ENCODE measurements at regions not wholly inside any gene's neighbourhood (a gene's known extent, or its start where the extent isn't known, plus 50 kb on each side); places are given as distances from the start of the nearest gene placed in this dataset.

- no peaks in the 10 kb centered on the region for H3K27me3 ChIP-seq (ENCODE audit: control insufficient read depth in 3 of 3, insufficient read depth in 3 of 3, low read length in 3 of 3)
- H3K4me1 ChIP-seq (ENCODE audit: control insufficient read depth in 3 of 3, insufficient read depth in 3 of 3, low read length in 3 of 3): no peaks in the 10 kb centered on the region
- H3K27ac ChIP-seq (ENCODE audit: low read depth, low read length): no peak overlapping the region
- H3K9ac ChIP-seq (ENCODE audit: low read depth in 1 of 3, low read length in 3 of 3): no peak overlapping the region
- no peak overlapping the region for H3K4me3 ChIP-seq (ENCODE audit: low read length in 3 of 3)
- no peaks in the 10 kb centered on the region for H3K36me3 ChIP-seq (ENCODE audit: control insufficient read depth in 3 of 3, insufficient read depth in 3 of 3, low read length in 3 of 3)
- H3K9me3 ChIP-seq (ENCODE audit: control insufficient read depth in 3 of 3, low read length in 3 of 3): no peaks in the 10 kb centered on the region
These were observed 471.5 kb downstream of the CD109 start for GRCh38 chr6:74167511-74167910.

- H3K4me1 ChIP-seq (ENCODE audit: control insufficient read depth in 3 of 3, insufficient read depth in 3 of 3, low read length in 3 of 3): no peaks in the 10 kb centered on the region
- H3K4me3 ChIP-seq (ENCODE audit: low read length in 3 of 3): no peak overlapping the region
- no peaks in the 10 kb centered on the region for H3K9me3 ChIP-seq (ENCODE audit: control insufficient read depth in 3 of 3, low read length in 3 of 3)
- H3K27ac ChIP-seq (ENCODE audit: low read depth, low read length): no peak overlapping the region
- H3K36me3 ChIP-seq (ENCODE audit: control insufficient read depth in 3 of 3, insufficient read depth in 3 of 3, low read length in 3 of 3): no peaks in the 10 kb centered on the region
- H3K27me3 ChIP-seq (ENCODE audit: control insufficient read depth in 3 of 3, insufficient read depth in 3 of 3, low read length in 3 of 3): no peaks in the 10 kb centered on the region
- H3K9ac ChIP-seq (ENCODE audit: low read depth in 1 of 3, low read length in 3 of 3): no peak overlapping the region
These were observed 470.8 kb downstream of the CD109 start for GRCh38 chr6:74166849-74167248.

- no peak overlapping the region for H3K4me3 ChIP-seq (ENCODE audit: low read length in 3 of 3)
- no peaks in the 10 kb centered on the region for H3K9me3 ChIP-seq (ENCODE audit: control insufficient read depth in 3 of 3, low read length in 3 of 3)
- no peaks in the 10 kb centered on the region for H3K36me3 ChIP-seq (ENCODE audit: control insufficient read depth in 3 of 3, insufficient read depth in 3 of 3, low read length in 3 of 3)
- H3K27me3 ChIP-seq (ENCODE audit: control insufficient read depth in 3 of 3, insufficient read depth in 3 of 3, low read length in 3 of 3): no peaks in the 10 kb centered on the region
- H3K4me1 ChIP-seq (ENCODE audit: control insufficient read depth in 3 of 3, insufficient read depth in 3 of 3, low read length in 3 of 3): no peaks in the 10 kb centered on the region
- no peak overlapping the region for H3K27ac ChIP-seq (ENCODE audit: low read depth, low read length)
- H3K9ac ChIP-seq (ENCODE audit: low read depth in 1 of 3, low read length in 3 of 3): no peak overlapping the region
These were observed 465.4 kb downstream of the CD109 start for GRCh38 chr6:74161380-74161779.

GRCh38 chr6:74152096-74152675, 456.2 kb downstream of the CD109 start:
- Histone ChIP-seq H3K9me3 (ENCODE audit: control insufficient read depth in 3 of 3, low read length in 3 of 3) (no peaks in the 10 kb centered on the region), H3K27me3 (ENCODE audit: control insufficient read depth in 3 of 3, insufficient read depth in 3 of 3, low read length in 3 of 3) (no peaks in the 10 kb centered on the region), H3K4me3 (ENCODE audit: low read length in 3 of 3) (no peak overlapping the region), H3K9ac (ENCODE audit: low read depth in 1 of 3, low read length in 3 of 3) (no peak overlapping the region), H3K36me3 (ENCODE audit: control insufficient read depth in 3 of 3, insufficient read depth in 3 of 3, low read length in 3 of 3) (no peaks in the 10 kb centered on the region), H3K27ac (ENCODE audit: low read depth, low read length) (no peak overlapping the region), H3K4me1 (ENCODE audit: control insufficient read depth in 3 of 3, insufficient read depth in 3 of 3, low read length in 3 of 3) (no peaks in the 10 kb centered on the region)

GRCh38 chr6:74145931-74146330, 449.9 kb downstream of the CD109 start:
- Histone ChIP-seq H3K27ac (ENCODE audit: low read depth, low read length) (no peak overlapping the region), H3K27me3 (ENCODE audit: control insufficient read depth in 3 of 3, insufficient read depth in 3 of 3, low read length in 3 of 3) (no peaks in the 10 kb centered on the region), H3K4me1 (ENCODE audit: control insufficient read depth in 3 of 3, insufficient read depth in 3 of 3, low read length in 3 of 3) (no peaks in the 10 kb centered on the region), H3K9ac (ENCODE audit: low read depth in 1 of 3, low read length in 3 of 3) (no peak overlapping the region), H3K36me3 (ENCODE audit: control insufficient read depth in 3 of 3, insufficient read depth in 3 of 3, low read length in 3 of 3) (no peaks in the 10 kb centered on the region), H3K4me3 (ENCODE audit: low read length in 3 of 3) (no peak overlapping the region), H3K9me3 (ENCODE audit: control insufficient read depth in 3 of 3, low read length in 3 of 3) (no peaks in the 10 kb centered on the region)

GRCh38 chr6:74137911-74138310, 441.9 kb downstream of the CD109 start:
- no peak overlapping the region for H3K9ac ChIP-seq (ENCODE audit: low read depth in 1 of 3, low read length in 3 of 3)
- no peaks in the 10 kb centered on the region for H3K27me3 ChIP-seq (ENCODE audit: control insufficient read depth in 3 of 3, insufficient read depth in 3 of 3, low read length in 3 of 3)
- H3K9me3 ChIP-seq (ENCODE audit: control insufficient read depth in 3 of 3, low read length in 3 of 3): no peaks in the 10 kb centered on the region
- no peaks in the 10 kb centered on the region for H3K36me3 ChIP-seq (ENCODE audit: control insufficient read depth in 3 of 3, insufficient read depth in 3 of 3, low read length in 3 of 3)
- H3K4me1 ChIP-seq (ENCODE audit: control insufficient read depth in 3 of 3, insufficient read depth in 3 of 3, low read length in 3 of 3): no peaks in the 10 kb centered on the region
- H3K27ac ChIP-seq (ENCODE audit: low read depth, low read length): no peak overlapping the region
- no peak overlapping the region for H3K4me3 ChIP-seq (ENCODE audit: low read length in 3 of 3)

- Histone ChIP-seq H3K9me3 (ENCODE audit: control insufficient read depth in 3 of 3, low read length in 3 of 3) (no peaks in the 10 kb centered on the region), H3K4me3 (ENCODE audit: low read length in 3 of 3) (no peak overlapping the region)
These were observed 438.3 kb downstream of the CD109 start for GRCh38 chr6:74134327-74134726.

GRCh38 chr6:74133073-74133472, 437.1 kb downstream of the CD109 start:
- Histone ChIP-seq H3K27me3 (ENCODE audit: control insufficient read depth in 3 of 3, insufficient read depth in 3 of 3, low read length in 3 of 3) (no peaks in the 10 kb centered on the region), H3K4me3 (ENCODE audit: low read length in 3 of 3) (no peak overlapping the region), H3K27ac (ENCODE audit: low read depth, low read length) (no peak overlapping the region), H3K9me3 (ENCODE audit: control insufficient read depth in 3 of 3, low read length in 3 of 3) (no peaks in the 10 kb centered on the region), H3K9ac (ENCODE audit: low read depth in 1 of 3, low read length in 3 of 3) (no peak overlapping the region), H3K36me3 (ENCODE audit: control insufficient read depth in 3 of 3, insufficient read depth in 3 of 3, low read length in 3 of 3) (no peaks in the 10 kb centered on the region), H3K4me1 (ENCODE audit: control insufficient read depth in 3 of 3, insufficient read depth in 3 of 3, low read length in 3 of 3) (no peaks in the 10 kb centered on the region)

More at GRCh38 chr6:74134327-74134726, 438.3 kb downstream of the CD109 start:
- Histone ChIP-seq H3K27ac (ENCODE audit: low read depth, low read length) (no peak overlapping the region), H3K36me3 (ENCODE audit: control insufficient read depth in 3 of 3, insufficient read depth in 3 of 3, low read length in 3 of 3) (no peaks in the 10 kb centered on the region), H3K27me3 (ENCODE audit: control insufficient read depth in 3 of 3, insufficient read depth in 3 of 3, low read length in 3 of 3) (no peaks in the 10 kb centered on the region), H3K4me1 (ENCODE audit: control insufficient read depth in 3 of 3, insufficient read depth in 3 of 3, low read length in 3 of 3) (no peaks in the 10 kb centered on the region), H3K9ac (ENCODE audit: low read depth in 1 of 3, low read length in 3 of 3) (no peak overlapping the region)

- H3K36me3 ChIP-seq (ENCODE audit: control insufficient read depth in 3 of 3, insufficient read depth in 3 of 3, low read length in 3 of 3): no peaks in the 10 kb centered on the region
- H3K4me3 ChIP-seq (ENCODE audit: low read length in 3 of 3): no peak overlapping the region
- no peaks in the 10 kb centered on the region for H3K9me3 ChIP-seq (ENCODE audit: control insufficient read depth in 3 of 3, low read length in 3 of 3)
- H3K9ac ChIP-seq (ENCODE audit: low read depth in 1 of 3, low read length in 3 of 3): no peak overlapping the region
- no peaks in the 10 kb centered on the region for H3K4me1 ChIP-seq (ENCODE audit: control insufficient read depth in 3 of 3, insufficient read depth in 3 of 3, low read length in 3 of 3)
- H3K27me3 ChIP-seq (ENCODE audit: control insufficient read depth in 3 of 3, insufficient read depth in 3 of 3, low read length in 3 of 3): no peaks in the 10 kb centered on the region
- no peak overlapping the region for H3K27ac ChIP-seq (ENCODE audit: low read depth, low read length)
These were observed 434.6 kb downstream of the CD109 start for GRCh38 chr6:74130641-74131040.

- H3K4me3 ChIP-seq (ENCODE audit: low read length in 3 of 3): no peak overlapping the region
- no peak overlapping the region for H3K27ac ChIP-seq (ENCODE audit: low read depth, low read length)
- H3K9ac ChIP-seq (ENCODE audit: low read depth in 1 of 3, low read length in 3 of 3): no peak overlapping the region
- no peaks in the 10 kb centered on the region for H3K9me3 ChIP-seq (ENCODE audit: control insufficient read depth in 3 of 3, low read length in 3 of 3)
- H3K36me3 ChIP-seq (ENCODE audit: control insufficient read depth in 3 of 3, insufficient read depth in 3 of 3, low read length in 3 of 3): no peaks in the 10 kb centered on the region
- H3K27me3 ChIP-seq (ENCODE audit: control insufficient read depth in 3 of 3, insufficient read depth in 3 of 3, low read length in 3 of 3): no peaks in the 10 kb centered on the region
- no peaks in the 10 kb centered on the region for H3K4me1 ChIP-seq (ENCODE audit: control insufficient read depth in 3 of 3, insufficient read depth in 3 of 3, low read length in 3 of 3)
These were observed 432.5 kb downstream of the CD109 start for GRCh38 chr6:74128536-74128935.

- Histone ChIP-seq H3K4me3 (ENCODE audit: low read length in 3 of 3) (no peak overlapping the region), H3K27me3 (ENCODE audit: control insufficient read depth in 3 of 3, insufficient read depth in 3 of 3, low read length in 3 of 3) (no peaks in the 10 kb centered on the region), H3K9me3 (ENCODE audit: control insufficient read depth in 3 of 3, low read length in 3 of 3) (no peaks in the 10 kb centered on the region), H3K27ac (ENCODE audit: low read depth, low read length) (no peak overlapping the region), H3K9ac (ENCODE audit: low read depth in 1 of 3, low read length in 3 of 3) (no peak overlapping the region), H3K36me3 (ENCODE audit: control insufficient read depth in 3 of 3, insufficient read depth in 3 of 3, low read length in 3 of 3) (no peaks in the 10 kb centered on the region), H3K4me1 (ENCODE audit: control insufficient read depth in 3 of 3, insufficient read depth in 3 of 3, low read length in 3 of 3) (no peaks in the 10 kb centered on the region)
These were observed 421.1 kb downstream of the CD109 start for GRCh38 chr6:74117113-74117512.

Data from skeletal muscle tissue (tissue), 3 donors.